ENCODE measurements at regions not wholly inside any gene's neighbourhood (a gene's known extent, or its start where the extent isn't known, plus 50 kb on each side); places are given as distances from the start of the nearest gene placed in this dataset.
A peak's percentile ranks its signal among the peaks of the same experiment; 100 is the strongest.

DNA sequence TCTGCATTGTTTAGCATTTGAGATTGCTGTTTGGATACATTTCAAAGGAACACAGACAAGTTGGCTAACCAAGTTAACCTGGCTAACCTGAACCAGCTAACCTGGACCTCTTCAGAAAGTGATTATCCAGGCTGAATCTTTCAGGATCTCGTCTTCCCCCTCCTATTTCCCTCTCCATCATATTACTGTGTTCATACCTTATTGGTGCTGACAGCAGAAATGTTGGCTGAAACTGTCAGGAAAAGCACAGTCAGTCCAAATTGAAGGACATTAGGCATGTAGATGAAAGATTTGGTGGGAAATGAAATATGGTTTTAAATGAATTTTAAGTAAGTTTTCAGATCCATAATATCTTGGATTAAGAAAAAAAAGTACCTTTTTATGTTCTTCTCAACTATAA is 92.5 kb upstream of the NEUROD1 start:
- TF ChIP-seq PPARA (CRISPR knock-in tag; IDR thresholded peaks at IDR 0.05; ENCODE audit: borderline replicate concordance), result no peak
- no peak for ATAC-seq

DNA sequence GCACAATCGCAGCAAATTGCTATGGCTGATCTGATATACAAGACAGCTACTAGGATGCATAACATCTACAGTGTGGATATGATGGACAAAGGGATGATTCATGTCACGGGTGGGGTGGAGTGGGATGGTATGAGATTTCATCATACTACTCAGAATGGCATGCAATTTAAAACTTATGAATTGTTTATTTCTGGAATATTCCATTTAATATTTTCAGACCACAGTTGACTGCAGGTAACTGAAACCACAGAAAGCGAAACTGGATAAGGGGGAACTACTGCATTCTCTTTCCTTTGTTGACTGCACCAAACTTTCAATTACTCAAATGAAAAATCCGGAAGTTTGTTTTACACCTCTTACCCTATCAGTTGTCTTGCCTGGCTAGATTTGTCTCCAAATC is 94.4 kb upstream of the NEUROD1 start:
- 0 out of 3 replicates have a peak, but pooled peaks have one; percentile 14 for ATAC-seq
- no peak for TF ChIP-seq ZNF70 (CRISPR knock-in tag; IDR thresholded peaks at IDR 0.05)
- no peak for TF ChIP-seq OSR1 (CRISPR knock-in tag; IDR thresholded peaks at IDR 0.05)
- TF ChIP-seq TOX (CRISPR knock-in tag; IDR thresholded peaks at IDR 0.05; ENCODE audit: borderline replicate concordance), result no peak
- TF ChIP-seq PPARA (CRISPR knock-in tag; IDR thresholded peaks at IDR 0.05; ENCODE audit: borderline replicate concordance), result no peak
- TF ChIP-seq ZFP3 (CRISPR knock-in tag; IDR thresholded peaks at IDR 0.05), result no peak
- TF ChIP-seq CREB5 (CRISPR knock-in tag; IDR thresholded peaks at IDR 0.05; ENCODE audit: low read depth), result no peak
- TF ChIP-seq, protein P1, sequence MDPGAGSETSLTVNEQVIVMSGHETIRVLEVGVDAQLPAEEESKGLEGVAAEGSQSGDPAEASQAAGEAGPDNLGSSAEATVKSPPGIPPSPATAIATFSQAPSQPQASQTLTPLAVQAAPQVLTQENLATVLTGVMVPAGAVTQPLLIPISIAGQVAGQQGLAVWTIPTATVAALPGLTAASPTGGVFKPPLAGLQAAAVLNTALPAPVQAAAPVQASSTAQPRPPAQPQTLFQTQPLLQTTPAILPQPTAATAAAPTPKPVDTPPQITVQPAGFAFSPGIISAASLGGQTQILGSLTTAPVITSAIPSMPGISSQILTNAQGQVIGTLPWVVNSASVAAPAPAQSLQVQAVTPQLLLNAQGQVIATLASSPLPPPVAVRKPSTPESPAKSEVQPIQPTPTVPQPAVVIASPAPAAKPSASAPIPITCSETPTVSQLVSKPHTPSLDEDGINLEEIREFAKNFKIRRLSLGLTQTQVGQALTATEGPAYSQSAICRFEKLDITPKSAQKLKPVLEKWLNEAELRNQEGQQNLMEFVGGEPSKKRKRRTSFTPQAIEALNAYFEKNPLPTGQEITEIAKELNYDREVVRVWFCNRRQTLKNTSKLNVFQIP (CRISPR knock-in tag; IDR thresholded peaks at IDR 0.05; ENCODE audit: borderline replicate concordance, low read depth), result no peak
- no peak for TF ChIP-seq ZNF565 (CRISPR knock-in tag; conservative IDR thresholded peaks at IDR 0.05; ENCODE audit: low read depth)
- no peak for TF ChIP-seq CSDC2 (CRISPR knock-in tag; IDR thresholded peaks at IDR 0.05)
- no peak for TF ChIP-seq ZFP30 (CRISPR knock-in tag; IDR thresholded peaks at IDR 0.05)
- TF ChIP-seq ZC3H10 (CRISPR knock-in tag; IDR thresholded peaks at IDR 0.05), result no peak
- no peak for TF ChIP-seq RARB (CRISPR knock-in tag; IDR thresholded peaks at IDR 0.05)
- TF ChIP-seq ESRRG (CRISPR knock-in tag; IDR thresholded peaks at IDR 0.05), result no peak
- TF ChIP-seq PATZ1 (CRISPR knock-in tag; IDR thresholded peaks at IDR 0.05; ENCODE audit: borderline replicate concordance), result no peak

DNA sequence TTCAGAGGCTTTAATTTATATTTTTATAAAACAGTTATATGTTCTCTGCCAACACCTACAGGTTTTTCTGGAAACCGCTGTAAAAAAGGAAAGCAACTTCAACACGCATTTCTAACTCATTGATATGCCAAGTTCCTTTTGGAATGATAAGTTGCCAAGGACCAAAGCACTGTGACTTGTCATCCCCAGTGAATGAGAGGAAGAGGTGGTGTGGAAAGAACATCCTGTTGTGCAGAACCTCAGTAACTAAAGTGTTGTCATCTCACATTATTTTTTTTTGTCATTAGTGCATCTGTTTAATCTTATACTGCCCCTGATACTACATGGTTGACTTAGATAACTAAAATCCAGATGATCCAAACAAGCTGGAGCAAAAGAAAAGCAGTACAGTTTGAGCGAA is 96.0 kb upstream of the NEUROD1 start:
- no peak for ATAC-seq
- TF ChIP-seq TOX (CRISPR knock-in tag; IDR thresholded peaks at IDR 0.05; ENCODE audit: borderline replicate concordance) (0 out of 2 replicates have a peak, but pooled peaks have one; percentile 42), BACH2 (CRISPR knock-in tag; IDR thresholded peaks at IDR 0.05; ENCODE audit: borderline replicate concordance) (no peak)

- no peak for ATAC-seq
- TF ChIP-seq ZNF8 (CRISPR knock-in tag; IDR thresholded peaks at IDR 0.05) (no peak), PPARA (CRISPR knock-in tag; IDR thresholded peaks at IDR 0.05; ENCODE audit: borderline replicate concordance) (no peak), ESRRG (CRISPR knock-in tag; IDR thresholded peaks at IDR 0.05) (no peak), BACH2 (CRISPR knock-in tag; IDR thresholded peaks at IDR 0.05; ENCODE audit: borderline replicate concordance) (no peak), ZFP30 (CRISPR knock-in tag; IDR thresholded peaks at IDR 0.05) (no peak), TSHZ2 (CRISPR knock-in tag; IDR thresholded peaks at IDR 0.05) (no peak), CREB5 (CRISPR knock-in tag; IDR thresholded peaks at IDR 0.05; ENCODE audit: low read depth) (no peak), PATZ1 (CRISPR knock-in tag; IDR thresholded peaks at IDR 0.05; ENCODE audit: borderline replicate concordance) (no peak), ARNTL (CRISPR knock-in tag; IDR thresholded peaks at IDR 0.05; ENCODE audit: borderline replicate concordance, low read depth) (no peak), OSR1 (CRISPR knock-in tag; IDR thresholded peaks at IDR 0.05) (no peak), TCF4 (CRISPR knock-in tag; IDR thresholded peaks at IDR 0.05; ENCODE audit: borderline replicate concordance) (no peak), ZNF565 (CRISPR knock-in tag; conservative IDR thresholded peaks at IDR 0.05; ENCODE audit: low read depth) (no peak)
- TF ChIP-seq, protein P2, sequence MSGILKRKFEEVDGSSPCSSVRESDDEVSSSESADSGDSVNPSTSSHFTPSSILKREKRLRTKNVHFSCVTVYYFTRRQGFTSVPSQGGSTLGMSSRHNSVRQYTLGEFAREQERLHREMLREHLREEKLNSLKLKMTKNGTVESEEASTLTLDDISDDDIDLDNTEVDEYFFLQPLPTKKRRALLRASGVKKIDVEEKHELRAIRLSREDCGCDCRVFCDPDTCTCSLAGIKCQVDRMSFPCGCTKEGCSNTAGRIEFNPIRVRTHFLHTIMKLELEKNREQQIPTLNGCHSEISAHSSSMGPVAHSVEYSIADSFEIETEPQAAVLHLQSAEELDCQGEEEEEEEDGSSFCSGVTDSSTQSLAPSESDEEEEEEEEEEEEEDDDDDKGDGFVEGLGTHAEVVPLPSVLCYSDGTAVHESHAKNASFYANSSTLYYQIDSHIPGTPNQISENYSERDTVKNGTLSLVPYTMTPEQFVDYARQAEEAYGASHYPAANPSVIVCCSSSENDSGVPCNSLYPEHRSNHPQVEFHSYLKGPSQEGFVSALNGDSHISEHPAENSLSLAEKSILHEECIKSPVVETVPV (CRISPR knock-in tag; IDR thresholded peaks at IDR 0.05), result no peak
- TF ChIP-seq, protein P1 (CRISPR knock-in tag; IDR thresholded peaks at IDR 0.05; ENCODE audit: borderline replicate concordance, low read depth), result no peak
These were observed 97.4 kb upstream of the NEUROD1 start for GRCh38 chr2:181777734-181778133.
